ENCODE measurements at regions not wholly inside any gene's neighbourhood (a gene's known extent, or its start where the extent isn't known, plus 50 kb on each side); places are given as distances from the start of the nearest gene placed in this dataset.

DNA sequence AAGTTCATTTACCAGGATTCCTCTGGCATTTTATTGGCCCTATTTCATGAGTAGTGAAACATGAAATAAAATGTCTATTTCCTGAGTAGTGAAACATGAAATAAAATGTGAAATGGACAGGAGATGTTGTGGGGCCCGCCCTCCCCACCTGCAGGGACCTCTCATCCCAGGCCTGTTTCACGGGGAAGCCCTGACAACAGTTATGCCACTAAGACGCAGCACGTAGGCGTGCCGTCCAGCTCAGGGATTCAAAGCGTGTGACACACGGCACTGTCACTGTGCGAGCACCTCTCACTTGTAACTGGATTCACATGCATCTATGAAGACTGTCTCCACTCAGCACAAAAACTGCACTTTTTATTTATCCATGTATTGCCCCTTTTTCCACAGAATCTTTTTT, 83.4 kb upstream of the SNTG2 start:
- Histone ChIP-seq H2BK120ac (replicated peaks; ENCODE audit: low read depth, low read length) (no peak overlapping the region), H3K4me3 (ENCODE audit: extremely low read depth in 1 of 4, insufficient read depth in 2 of 4, low read depth in 3 of 4, low read length in 4 of 4) (no peak overlapping the region), H2AFZ (ENCODE audit: low read length) (no peak overlapping the region), H3K9me3 (ENCODE audit: insufficient read depth in 2 of 2, low read depth in 1 of 2, low read length in 1 of 2) (no peaks in the 10 kb centered on the region), H2BK12ac (ENCODE audit: low read depth, low read length) (no peak overlapping the region), H3K36me3 (ENCODE audit: control insufficient read depth in 2 of 4, insufficient read depth in 4 of 4, low read length in 3 of 4) (no peaks in the 10 kb centered on the region), H3K4me2 (ENCODE audit: insufficient read depth in 1 of 2, low read depth in 2 of 2, low read length in 2 of 2) (no peak overlapping the region), H3K79me2 (ENCODE audit: control insufficient read depth in 1 of 2, insufficient read depth in 2 of 2, low read length in 2 of 2) (no peaks in the 10 kb centered on the region), H4K8ac (ENCODE audit: extremely low read depth, insufficient read depth, low read length) (no peak overlapping the region), H3K4me1 (replicated peaks in 1 of 4; ENCODE audit: control insufficient read depth in 3 of 4, insufficient read depth in 4 of 4, low read length in 3 of 4) (peaks cover 0 to 9% (median 3%) of the 10 kb centered on the region in 4 experiments; a peak in 5 of 7 replicates), H3K27ac (ENCODE audit: low read depth, low read length) (no peak overlapping the region), H2BK20ac (ENCODE audit: low read length) (no peak overlapping the region), H3K56ac (replicated peaks; ENCODE audit: insufficient read length, low read depth, low read length) (no peak overlapping the region), H3K18ac (ENCODE audit: extremely low read depth, low read length) (no peak overlapping the region), H2AK5ac (ENCODE audit: low read depth, low read length) (no peak overlapping the region), H3K14ac (ENCODE audit: insufficient read length) (no peak overlapping the region), H4K5ac (ENCODE audit: insufficient read length, low read depth, low read length) (no peak overlapping the region), H3K79me1 (ENCODE audit: low read depth, low read length) (no peaks in the 10 kb centered on the region), H3K4ac (replicated peaks; ENCODE audit: insufficient read length, low read depth, low read length) (no peak overlapping the region), H3K9ac (replicated peaks in 1 of 4; ENCODE audit: extremely low read depth in 1 of 4, low read depth in 3 of 4, low read length in 3 of 4) (no peak overlapping the region), H4K91ac (replicated peaks; ENCODE audit: insufficient read length, low read length) (no peak overlapping the region), H3K23me2 (ENCODE audit: low read depth, low read length) (no peaks in the 10 kb centered on the region), H2BK5ac (ENCODE audit: low read depth, low read length) (no peak overlapping the region), H4K20me1 (replicated peaks in 1 of 2; ENCODE audit: control insufficient read depth in 1 of 2, insufficient read depth in 2 of 2, low read length in 2 of 2) (peaks cover 0 to 2% of the 10 kb centered on the region in 2 experiments), H2BK15ac (ENCODE audit: low read length) (no peak overlapping the region), H3K27me3 (replicated peaks in 1 of 4; ENCODE audit: control insufficient read depth in 3 of 4, extremely low read depth in 1 of 4, insufficient read depth in 3 of 4, low read length in 3 of 4) (peaks cover 0 to 5% (median 0%) of the 10 kb centered on the region in 4 experiments; a peak in 1 of 7 replicates), H3K23ac (ENCODE audit: insufficient read length) (no peak overlapping the region)
- ChIA-PET POLR2A (ENCODE audit: partially characterized antibody) (interaction anchor here (0.9 kb wide), 1 partner anchor 23 kb away, joined by 3 read pairs; no protein-coding TSS in a partner anchor), CTCF (ENCODE audit: partially characterized antibody) (interaction anchor here (0.6 to 1.2 kb wide), 3 partner anchors 12 to 228 kb away, joined by 3 to 4 read pairs (median 4); no protein-coding TSS in a partner anchor)
- WGBS, 2 experiments (ENCODE audit: extremely low coverage in 1 of 2, insufficient coverage in 1 of 2, insufficient read length in 1 of 2, insufficient replicate concordance in 2 of 2, low coverage in 1 of 2, low lambda C conversion rate in 2 of 2, missing lambda C conversion rate in 1 of 2): 88% methylated on average over 9 of the region's 9 CpGs; no CpG with 5 or more reads in 1 of the 2 experiments
- no peak for DNase-seq (ENCODE audit: low read depth in 1 of 2, low spot score in 2 of 2)
- no peak for FAIRE-seq
- TF ChIP-seq, protein P1, sequence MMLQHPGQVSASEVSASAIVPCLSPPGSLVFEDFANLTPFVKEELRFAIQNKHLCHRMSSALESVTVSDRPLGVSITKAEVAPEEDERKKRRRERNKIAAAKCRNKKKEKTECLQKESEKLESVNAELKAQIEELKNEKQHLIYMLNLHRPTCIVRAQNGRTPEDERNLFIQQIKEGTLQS (IDR thresholded peaks at IDR 0.05; ENCODE audit: insufficient read depth, low read depth, low read length): no peak
- TF ChIP-seq SIN3A (conservative IDR thresholded peaks at IDR 0.05 in 1 of 2, IDR thresholded peaks at IDR 0.05 in 1 of 2; ENCODE audit: low read depth in 1 of 2, low read length in 2 of 2): no peak
- no peak for TF ChIP-seq BRCA1 (IDR thresholded peaks at IDR 0.05; ENCODE audit: low read depth, low read length)
- TF ChIP-seq POLR2AphosphoS5 (IDR thresholded peaks at IDR 0.05; ENCODE audit: low read depth, low read length): no peak
- no peak for TF ChIP-seq CBX8 (IDR thresholded peaks at IDR 0.05; ENCODE audit: borderline replicate concordance, low read depth, low read length)
- TF ChIP-seq GABPA (IDR thresholded peaks at IDR 0.05; ENCODE audit: borderline replicate concordance, insufficient read depth, low read length): no peak
- TF ChIP-seq, protein P2, sequence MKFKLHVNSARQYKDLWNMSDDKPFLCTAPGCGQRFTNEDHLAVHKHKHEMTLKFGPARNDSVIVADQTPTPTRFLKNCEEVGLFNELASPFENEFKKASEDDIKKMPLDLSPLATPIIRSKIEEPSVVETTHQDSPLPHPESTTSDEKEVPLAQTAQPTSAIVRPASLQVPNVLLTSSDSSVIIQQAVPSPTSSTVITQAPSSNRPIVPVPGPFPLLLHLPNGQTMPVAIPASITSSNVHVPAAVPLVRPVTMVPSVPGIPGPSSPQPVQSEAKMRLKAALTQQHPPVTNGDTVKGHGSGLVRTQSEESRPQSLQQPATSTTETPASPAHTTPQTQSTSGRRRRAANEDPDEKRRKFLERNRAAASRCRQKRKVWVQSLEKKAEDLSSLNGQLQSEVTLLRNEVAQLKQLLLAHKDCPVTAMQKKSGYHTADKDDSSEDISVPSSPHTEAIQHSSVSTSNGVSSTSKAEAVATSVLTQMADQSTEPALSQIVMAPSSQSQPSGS (IDR thresholded peaks at IDR 0.05; ENCODE audit: low read length): no peak
- no peak for TF ChIP-seq YY1 (IDR thresholded peaks at IDR 0.05; ENCODE audit: low read depth, low read length)
- TF ChIP-seq, protein P3, sequence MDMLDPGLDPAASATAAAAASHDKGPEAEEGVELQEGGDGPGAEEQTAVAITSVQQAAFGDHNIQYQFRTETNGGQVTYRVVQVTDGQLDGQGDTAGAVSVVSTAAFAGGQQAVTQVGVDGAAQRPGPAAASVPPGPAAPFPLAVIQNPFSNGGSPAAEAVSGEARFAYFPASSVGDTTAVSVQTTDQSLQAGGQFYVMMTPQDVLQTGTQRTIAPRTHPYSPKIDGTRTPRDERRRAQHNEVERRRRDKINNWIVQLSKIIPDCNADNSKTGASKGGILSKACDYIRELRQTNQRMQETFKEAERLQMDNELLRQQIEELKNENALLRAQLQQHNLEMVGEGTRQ (IDR thresholded peaks at IDR 0.05; ENCODE audit: low read length): no peak
- TF ChIP-seq SP2 (IDR thresholded peaks at IDR 0.05; ENCODE audit: low read length): no peak
